ENCODE measurements at regions not wholly inside any gene's neighbourhood (a gene's known extent, or its start where the extent isn't known, plus 50 kb on each side); places are given as distances from the start of the nearest gene placed in this dataset.

- BruUV-seq (replicated peaks): no TSS peak
- WGBS (ENCODE audit: insufficient coverage, low coverage, missing lambda C conversion rate): 27% methylated on average over 17 of the region's 19 CpGs
- intact Hi-C loops (cut with micrococcal nuclease): no loop called here
These were observed 88.3 kb downstream of the RHOB start for GRCh38 chr2:20534913-20535801.

More at GRCh38 chr2:20534913-20535801, 88.3 kb downstream of the RHOB start:
- TF ChIP-seq PML (IDR thresholded peaks at IDR 0.05; ENCODE audit: low read length) (no peak), HMG20A (CRISPR knock-in tag; conservative IDR thresholded peaks at IDR 0.05) (no peak), NBN (IDR thresholded peaks at IDR 0.05; ENCODE audit: low read depth) (no peak), ZNF239 (CRISPR knock-in tag; IDR thresholded peaks at IDR 0.05) (no peak), ESRRB (CRISPR knock-in tag; IDR thresholded peaks at IDR 0.05; ENCODE audit: borderline replicate concordance) (no peak), ZNF511 (CRISPR knock-in tag; IDR thresholded peaks at IDR 0.05) (no peak), U2AF1 (optimal IDR thresholded peaks at IDR 0.05; ENCODE audit: low read depth, low read length) (no peak), RFX5 (IDR thresholded peaks at IDR 0.05; ENCODE audit: low read depth, low read length) (no peak), CGGBP1 (CRISPR knock-in tag; IDR thresholded peaks at IDR 0.05) (no peak), ATF2 (CRISPR knock-in tag; IDR thresholded peaks at IDR 0.05) (no peak), ZFP1 (CRISPR knock-in tag; IDR thresholded peaks at IDR 0.05) (no peak), ZFP30 (CRISPR knock-in tag; IDR thresholded peaks at IDR 0.05; ENCODE audit: borderline replicate concordance) (no peak), SIN3B (IDR thresholded peaks at IDR 0.05; ENCODE audit: low read depth) (no peak), MAFG (tag; conservative IDR thresholded peaks at IDR 0.05) (no peak)
- in situ Hi-C loops (cut with MboI): no loop called here
- Histone ChIP-seq H3K4me1 (replicated peaks in 1 of 2; ENCODE audit: control insufficient read depth in 2 of 2, insufficient read depth in 2 of 2, low read length in 2 of 2) (peaks cover 17 to 22% of the 10 kb centered on the region in 2 experiments; a peak in 4 of 5 replicates), H3K27me3 (ENCODE audit: control insufficient read depth in 2 of 2, insufficient read depth in 2 of 2, low read length in 2 of 2) (peaks cover 0 to 29% of the 10 kb centered on the region in 2 experiments; a peak in 2 of 5 replicates), H3K36me3 (ENCODE audit: control insufficient read depth, insufficient read depth, low read length) (no peaks in the 10 kb centered on the region), H3K9ac (ENCODE audit: insufficient read depth in 1 of 2, low read depth in 2 of 2, low read length in 2 of 2) (no peak overlapping the region), H4K20me1 (replicated peaks; ENCODE audit: control insufficient read depth, insufficient read depth, low read length) (peaks cover 4% of the 10 kb centered on the region; the same call in 1 of the 2 replicates), H3K27ac (ENCODE audit: extremely low read depth, low read depth, low read length) (no peak overlapping the region), H2AFZ (ENCODE audit: low read depth, low read length) (no peak overlapping the region), H3K4me2 (ENCODE audit: insufficient read depth, low read length) (no peak overlapping the region), H3K9me3 (replicated peaks; ENCODE audit: control insufficient read depth, insufficient read depth, low read depth, low read length) (no peaks in the 10 kb centered on the region), H3K9me1 (ENCODE audit: control insufficient read depth, insufficient read depth, low read length) (no peaks in the 10 kb centered on the region), H3K79me2 (ENCODE audit: control insufficient read depth, insufficient read depth, low read length) (no peaks in the 10 kb centered on the region), H3K4me3 (no peak overlapping the region)
- ATAC-seq (no peak), FAIRE-seq (no peak), DNase-seq (ENCODE audit: extremely low read depth in 1 of 4, low spot score in 3 of 4) (no peak)
- POLR2A ChIA-PET: interaction anchor here (0.6 to 1.3 kb wide), 2 partner anchors 52 to 56 kb away, joined by 3 to 4 read pairs; no protein-coding TSS in a partner anchor
- CTCF ChIA-PET (ENCODE audit: low intra/inter-chr PET ratio): no interaction called here
